Small intestine (tissue), 7 donors: ENCODE measurements at regions not wholly inside any gene's neighbourhood (a gene's known extent, or its start where the extent isn't known, plus 50 kb on each side); places are given as distances from the start of the nearest gene placed in this dataset.

Source experiments
- DNase-seq, 2 donors: peaks; one replicate each; pipeline versions ENCODE4 v3.0.0 to v3.0.0-alpha.2; 2013
- FAIRE-seq: peaks from 2 replicates; lab custom pipeline; 2012; peaks lifted over from hg19 to GRCh38; lab: Jason Lieb, UNC
- H3K27ac ChIP-seq, 3 donors: one replicate each; pipeline ENCODE4 v1.5.1; 2013; ENCODE audit warnings: low read length in 2 of 3, mild to moderate bottlenecking in 2 of 3, control low read depth in 1 of 3, inconsistent platforms in 1 of 3, low read depth in 1 of 3, moderate library complexity in 1 of 3
- H3K27me3 ChIP-seq, 3 donors: one replicate each; pipeline ENCODE4 v1.6.1; 2013; ENCODE audit warnings: low read length in 3 of 3, inconsistent platforms in 1 of 3; ENCODE audit not compliant: control insufficient read depth in 3 of 3, insufficient read depth in 3 of 3
- H3K36me3 ChIP-seq, 3 donors: one replicate each; pipeline ENCODE4 v1.6.1; 2013; ENCODE audit warnings: low read length in 3 of 3, inconsistent platforms in 1 of 3, low read depth in 1 of 3, mild to moderate bottlenecking in 1 of 3, moderate library complexity in 1 of 3; ENCODE audit not compliant: control insufficient read depth in 3 of 3, insufficient read depth in 2 of 3
- H3K4me1 ChIP-seq, 3 donors: one replicate each; pipeline ENCODE4 v1.6.1; 2013; ENCODE audit warnings: low read length in 2 of 3, inconsistent platforms in 1 of 3, low read depth in 1 of 3, mild to moderate bottlenecking in 1 of 3, moderate library complexity in 1 of 3; ENCODE audit not compliant: control insufficient read depth in 3 of 3, insufficient read depth in 2 of 3
- H3K4me3 ChIP-seq, 3 donors: one replicate each; pipeline ENCODE4 v1.5.1; 2013; ENCODE audit warnings: low read length in 3 of 3, control low read depth in 1 of 3, inconsistent platforms in 1 of 3, low read depth in 1 of 3, mild to moderate bottlenecking in 1 of 3, moderate library complexity in 1 of 3
- H3K9me3 ChIP-seq, 2 donors: one replicate each; pipeline ENCODE4 v1.6.1; 2013; ENCODE audit warnings: low read depth in 1 of 2, low read length in 1 of 2; ENCODE audit not compliant: control insufficient read depth in 2 of 2, insufficient read depth in 1 of 2
- WGBS, 3 donors: extraction: QIAGEN DNeasy Blood & Tissue Kit; methylation state at CpG; one replicate each; pipeline ENCODE4 v1.1.7; 2013; 5-methylcytosine and 5-hydroxymethylcytosine counted together
- donor health status: healthy with polysubstance abuse.
- donor health status: control.
- donor health status: control.
- donor health status: Bipolar disorder and iron deficiency.
- donor health status: healthy.

DNA sequence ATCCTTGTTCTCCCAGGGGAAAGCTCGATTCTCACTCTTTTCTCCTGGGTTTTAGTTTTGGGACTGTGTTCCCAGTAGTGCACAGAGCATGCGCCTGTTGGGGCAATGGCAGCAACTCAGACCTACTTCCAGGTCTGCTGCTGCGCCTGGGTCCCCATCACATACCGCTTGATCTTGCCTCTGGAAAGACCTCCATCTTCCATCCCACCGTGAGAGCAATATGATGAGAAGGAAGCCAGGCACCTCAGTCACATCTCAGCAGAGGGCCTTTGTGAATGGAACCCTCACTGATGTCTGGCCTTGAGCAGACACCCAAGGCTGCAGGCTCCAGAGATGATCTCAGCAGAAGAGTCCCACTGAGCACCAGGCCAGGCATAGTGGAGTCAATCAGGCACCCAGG, 176.8 kb upstream of the ZNF507 start:
- Histone ChIP-seq H3K27me3 (peaks cover 0 to 6% (median 0%) of the 10 kb centered on the region in 3 donors), H3K27ac (no peak overlapping the region), H3K36me3 (no peaks in the 10 kb centered on the region), H3K9me3 (no peaks in the 10 kb centered on the region), H3K4me1 (no peaks in the 10 kb centered on the region), H3K4me3 (no peak overlapping the region)
- WGBS, 3 donors: 71 to 81% (median 78%) methylated on average over 5 of the region's 5 CpGs
- FAIRE-seq (no peak), DNase-seq (no peak)

DNA sequence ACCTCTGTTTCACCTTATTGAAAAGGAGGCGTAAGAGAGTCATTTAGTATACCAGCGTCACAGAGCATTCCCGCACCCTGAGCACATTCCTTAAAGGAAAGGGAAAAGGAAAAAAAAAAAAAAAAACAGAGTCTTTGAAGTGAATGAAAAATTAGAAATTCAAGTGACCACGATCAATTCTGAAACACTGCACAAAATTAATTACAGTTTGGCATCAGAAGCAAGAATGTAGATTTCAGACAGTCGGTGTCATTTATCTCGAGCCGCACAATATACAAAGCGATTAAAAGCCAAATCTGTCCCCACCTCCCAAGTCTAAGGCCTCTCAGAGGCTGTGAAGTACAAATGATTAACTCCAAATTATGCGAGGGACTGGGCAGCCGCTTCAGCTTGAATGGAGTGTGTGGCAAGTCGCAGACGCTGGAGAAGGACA, 173.7 kb upstream of the ZNF507 start:
- DNase-seq (no peak), FAIRE-seq (no peak)
- peaks cover 0 to 6% (median 0%) of the 10 kb centered on the region in 3 donors for H3K27me3 ChIP-seq
- H3K9me3 ChIP-seq: no peaks in the 10 kb centered on the region
- no peak overlapping the region for H3K27ac ChIP-seq
- H3K4me3 ChIP-seq: no peak overlapping the region
- 14 to 42% (median 23%) methylated on average over 12 of the region's 12 CpGs for WGBS, 3 donors
- no peaks in the 10 kb centered on the region for H3K4me1 ChIP-seq
- H3K36me3 ChIP-seq: no peaks in the 10 kb centered on the region

DNA sequence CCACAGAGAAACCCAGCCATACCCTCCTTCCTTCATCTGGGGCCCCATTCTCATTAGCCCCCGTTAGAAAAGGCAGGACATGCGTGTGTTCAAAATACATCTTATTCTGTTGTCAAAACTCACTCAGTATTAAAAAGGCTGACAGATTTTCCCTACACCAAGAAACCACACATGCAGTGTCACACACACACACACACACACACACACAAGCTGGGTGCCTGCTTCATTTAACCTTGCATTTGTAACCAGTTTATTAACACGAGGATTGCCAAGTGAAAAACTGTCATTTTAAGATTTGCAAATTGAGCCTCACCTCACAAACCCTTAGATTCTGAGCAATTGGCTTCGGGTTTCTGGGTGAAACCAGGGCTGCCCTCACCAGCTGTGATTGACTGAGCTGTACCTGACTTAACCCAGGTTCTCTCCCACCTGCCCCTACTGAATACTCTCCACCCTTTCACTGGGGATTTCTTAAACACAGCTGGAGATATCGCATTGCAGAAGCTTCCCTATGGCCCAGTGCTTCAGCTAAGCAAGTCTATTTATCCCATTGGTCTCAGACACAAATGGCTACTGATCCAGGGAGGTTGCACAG, 172.7 kb upstream of the ZNF507 start:
- Histone ChIP-seq H3K4me1 (no peaks in the 10 kb centered on the region), H3K36me3 (no peaks in the 10 kb centered on the region), H3K27me3 (peaks cover 0 to 6% (median 0%) of the 10 kb centered on the region in 3 donors), H3K4me3 (no peak overlapping the region), H3K9me3 (no peaks in the 10 kb centered on the region), H3K27ac (no peak overlapping the region)
- 44 to 67% (median 49%) methylated on average over 5 of the region's 5 CpGs for WGBS, 3 donors
- FAIRE-seq (no peak), DNase-seq (no peak)

DNA sequence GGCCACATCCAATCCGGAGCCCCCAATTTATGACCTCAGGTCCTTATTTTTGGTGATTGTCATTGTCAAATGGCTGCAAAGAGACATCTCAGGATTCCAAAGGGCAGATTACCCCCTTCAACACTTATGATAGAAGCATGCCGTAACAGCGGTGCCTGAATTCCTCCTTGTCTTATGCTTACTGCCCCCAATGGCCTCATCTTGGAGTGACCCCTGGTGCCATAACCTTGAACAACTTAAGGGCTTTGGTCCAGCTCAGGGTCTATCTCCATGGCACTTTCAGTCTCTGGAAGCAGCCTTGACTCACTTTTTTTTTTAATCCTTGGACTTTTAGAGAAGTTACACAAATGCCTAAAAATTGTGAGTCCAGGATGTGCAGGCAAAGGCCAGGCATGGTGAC, 171.6 kb upstream of the ZNF507 start:
- Histone ChIP-seq H3K36me3 (no peaks in the 10 kb centered on the region), H3K4me1 (no peaks in the 10 kb centered on the region), H3K27ac (no peak overlapping the region), H3K27me3 (peaks cover 0 to 6% (median 0%) of the 10 kb centered on the region in 3 donors), H3K4me3 (no peak overlapping the region), H3K9me3 (no peaks in the 10 kb centered on the region)
- FAIRE-seq (no peak), DNase-seq (no peak)
- 87 to 93% (median 91%) methylated on average over 3 of the region's 3 CpGs for WGBS, 3 donors

DNA sequence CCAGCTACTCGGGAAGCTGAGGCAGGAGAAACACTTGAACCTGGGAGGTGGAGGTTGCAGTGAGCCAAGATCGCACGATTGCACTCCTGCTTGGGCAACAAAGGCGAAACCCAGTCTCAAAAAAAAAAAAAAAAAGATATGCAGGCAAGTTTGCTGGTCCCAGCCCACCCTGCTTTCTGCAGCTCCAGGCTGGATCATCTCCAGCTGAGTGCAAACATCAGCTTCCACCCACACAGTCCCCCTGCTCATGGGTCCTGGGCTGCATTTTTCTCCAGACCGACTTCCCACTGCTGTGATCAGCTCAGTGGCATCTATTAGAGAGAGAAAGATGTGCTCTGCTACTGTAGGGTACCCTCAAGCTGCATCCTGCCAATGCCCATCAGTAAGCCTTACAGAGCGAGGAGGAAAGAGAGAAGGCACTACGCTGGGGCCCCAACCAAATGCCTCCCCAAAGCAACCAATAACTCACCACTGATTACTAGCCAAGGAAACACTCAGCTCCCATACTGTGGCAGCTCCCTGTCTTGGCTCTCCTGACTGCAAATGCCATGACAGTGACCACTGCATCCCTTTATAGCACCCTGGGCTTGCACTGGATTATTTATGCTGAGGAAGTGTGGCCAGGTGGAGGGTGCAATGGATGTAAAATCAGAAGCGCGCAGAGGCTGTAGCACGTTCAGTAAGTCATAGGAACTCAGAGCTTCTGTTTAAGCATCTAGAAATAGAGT, 170.9 kb upstream of the ZNF507 start:
- WGBS, 3 donors: 72 to 81% (median 81%) methylated on average over 10 of the region's 10 CpGs
- no peak overlapping the region for H3K4me3 ChIP-seq
- no peak for DNase-seq

DNA sequence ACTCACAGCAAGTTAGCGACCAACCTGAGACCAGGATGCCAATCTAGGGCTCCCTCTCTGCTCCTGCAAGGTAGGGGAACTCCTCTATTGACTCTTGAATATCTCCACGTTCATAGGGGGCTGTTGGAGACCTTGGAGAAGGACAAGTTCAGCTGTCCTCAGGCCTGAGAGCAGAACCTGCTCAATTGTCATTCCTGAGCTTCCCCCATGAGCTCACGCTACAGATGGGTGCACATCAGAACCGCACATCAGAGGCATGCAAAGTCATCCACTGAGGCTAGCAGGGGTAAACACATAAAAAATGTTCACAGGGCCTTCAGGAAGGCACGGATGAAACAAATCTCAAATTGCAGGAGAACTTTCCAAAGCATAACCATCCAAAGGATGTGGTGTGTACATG, 168.8 kb upstream of the ZNF507 start:
- no peak overlapping the region for H3K4me3 ChIP-seq
- WGBS, 3 donors: 61 to 70% (median 66%) methylated on average over 5 of the region's 5 CpGs
- H3K36me3 ChIP-seq: no peaks in the 10 kb centered on the region
- no peaks in the 10 kb centered on the region for H3K9me3 ChIP-seq
- no peak for FAIRE-seq
- DNase-seq: no peak
- H3K4me1 ChIP-seq: no peaks in the 10 kb centered on the region
- peaks cover 0 to 6% (median 0%) of the 10 kb centered on the region in 3 donors for H3K27me3 ChIP-seq
- no peak overlapping the region for H3K27ac ChIP-seq

More for the DNA sequence above, 170.9 kb upstream of the ZNF507 start:
- H3K9me3 ChIP-seq: no peaks in the 10 kb centered on the region
- peaks cover 0 to 6% (median 0%) of the 10 kb centered on the region in 3 donors for H3K27me3 ChIP-seq
- no peaks in the 10 kb centered on the region for H3K36me3 ChIP-seq
- FAIRE-seq: no peak
- no peak overlapping the region for H3K27ac ChIP-seq
- H3K4me1 ChIP-seq: no peaks in the 10 kb centered on the region

DNA sequence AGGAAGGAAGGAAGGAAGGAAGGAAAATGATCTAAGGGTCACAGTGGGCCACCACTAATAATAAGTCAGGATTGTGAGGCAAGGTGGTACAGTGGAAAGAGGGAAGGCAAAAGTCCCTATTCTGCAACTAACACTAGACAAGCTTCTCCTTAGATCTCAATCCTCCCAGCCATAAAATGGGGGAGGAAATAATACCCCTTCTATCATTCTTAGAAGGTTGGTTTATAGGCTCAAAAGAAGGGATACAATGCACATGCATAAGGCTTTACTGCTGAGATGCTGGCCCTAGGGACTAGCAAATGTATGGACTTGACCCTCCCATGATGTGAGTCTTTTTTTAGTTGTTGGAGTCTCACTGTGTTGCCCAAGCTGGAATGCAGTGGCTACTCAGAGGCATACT, 167.7 kb upstream of the ZNF507 start:
- Histone ChIP-seq H3K9me3 (no peaks in the 10 kb centered on the region), H3K27me3 (peaks cover 0 to 3% (median 0%) of the 10 kb centered on the region in 3 donors), H3K36me3 (no peaks in the 10 kb centered on the region), H3K4me3 (no peak overlapping the region), H3K27ac (no peak overlapping the region), H3K4me1 (no peaks in the 10 kb centered on the region)
- FAIRE-seq (no peak), DNase-seq (no peak)

DNA sequence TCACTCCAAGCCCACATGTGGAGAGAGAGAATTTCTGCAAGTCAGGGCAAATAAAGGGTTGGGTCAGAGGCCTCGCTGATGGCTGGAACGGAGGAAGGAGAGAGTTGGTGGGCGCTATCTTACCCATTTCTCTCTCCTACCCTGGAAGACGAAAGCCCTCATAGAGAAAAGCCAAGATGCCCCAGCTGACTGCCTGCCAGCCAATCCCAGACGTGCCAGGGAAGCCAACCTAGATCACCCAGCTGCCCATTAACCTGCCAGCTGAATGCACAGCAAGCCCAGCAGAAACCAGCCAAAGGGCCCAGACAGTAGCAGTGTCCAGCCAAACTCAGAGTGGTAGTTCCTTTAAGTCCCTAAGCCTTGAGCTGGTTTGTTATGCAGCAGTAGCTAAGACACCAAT, 167.0 kb upstream of the ZNF507 start:
- no peak for DNase-seq
- no peaks in the 10 kb centered on the region for H3K9me3 ChIP-seq
- no peak overlapping the region for H3K27ac ChIP-seq
- FAIRE-seq: no peak
- WGBS, 3 donors: 76 to 86% (median 81%) methylated on average over 5 of the region's 5 CpGs
- no peak overlapping the region for H3K4me3 ChIP-seq
- H3K4me1 ChIP-seq: no peaks in the 10 kb centered on the region
- H3K36me3 ChIP-seq: no peaks in the 10 kb centered on the region
- H3K27me3 ChIP-seq: no peaks in the 10 kb centered on the region
